ENCODE measurements at regions not wholly inside any gene's neighbourhood (a gene's known extent, or its start where the extent isn't known, plus 50 kb on each side); places are given as distances from the start of the nearest gene placed in this dataset.
"Not testable (repeated sequence)": the region's sequence is repeated elsewhere in the genome, so short reads cannot be mapped to it uniquely, and the experiment has no call there.

- H3K27me3 ChIP-seq (replicated peaks; ENCODE audit: insufficient read depth), result peaks cover 7% of the 10 kb centered on the region
- no peak for TF ChIP-seq CTCF (IDR thresholded peaks at IDR 0.05)
- H3K4me1 ChIP-seq (ENCODE audit: control insufficient read depth in 1 of 2, low read depth in 2 of 2), result peaks cover 9 to 12% of the 10 kb centered on the region in 2 donors
- H3K9me3 ChIP-seq, result no peaks in the 10 kb centered on the region
- ATAC-seq (ENCODE audit: insufficient number of reproducible peaks, low FRiP score, low read depth) (no peak), DNase-seq (ENCODE audit: low spot score) (no peak)
- H3K27ac ChIP-seq, result no peak overlapping the region
- no peaks in the 10 kb centered on the region for H3K36me3 ChIP-seq
- peak overlapping the region; percentile 71 for H3K4me3 ChIP-seq
Measured at GRCh38 chr19:29873801-29874575, 62.2 kb downstream of the CCNE1 start.

GRCh38 chr19:29875931-29876330 is 64.1 kb downstream of the CCNE1 start:
- Histone ChIP-seq H3K4me3 (no peak overlapping the region), H3K27ac (no peak overlapping the region), H3K4me1 (ENCODE audit: control insufficient read depth in 1 of 2, low read depth in 2 of 2) (peaks cover 9 to 12% of the 10 kb centered on the region in 2 donors), H3K27me3 (replicated peaks; ENCODE audit: insufficient read depth) (peaks cover 6% of the 10 kb centered on the region), H3K36me3 (no peaks in the 10 kb centered on the region), H3K9me3 (no peaks in the 10 kb centered on the region)
- no peak for DNase-seq (ENCODE audit: low spot score)
- ATAC-seq (ENCODE audit: insufficient number of reproducible peaks, low FRiP score, low read depth), result no peak
- no peak for TF ChIP-seq CTCF (IDR thresholded peaks at IDR 0.05)

GRCh38 chr19:29876414-29876813 is 64.6 kb downstream of the CCNE1 start:
- Histone ChIP-seq H3K27ac (no peak overlapping the region), H3K4me1 (ENCODE audit: control insufficient read depth in 1 of 2, low read depth in 2 of 2) (peaks cover 9 to 12% of the 10 kb centered on the region in 2 donors), H3K9me3 (no peaks in the 10 kb centered on the region), H3K27me3 (replicated peaks; ENCODE audit: insufficient read depth) (peaks cover 1% of the 10 kb centered on the region), H3K4me3 (no peak overlapping the region), H3K36me3 (no peaks in the 10 kb centered on the region)
- ATAC-seq (ENCODE audit: insufficient number of reproducible peaks, low FRiP score, low read depth) (no peak), DNase-seq (ENCODE audit: low spot score) (no peak)
- TF ChIP-seq CTCF (IDR thresholded peaks at IDR 0.05), result no peak

- H3K4me1 ChIP-seq (ENCODE audit: control insufficient read depth in 1 of 2, low read depth in 2 of 2), result peaks cover 9 to 12% of the 10 kb centered on the region in 2 donors
- H3K4me3 ChIP-seq; ATAC-seq (ENCODE audit: insufficient number of reproducible peaks, low FRiP score, low read depth); H3K27ac ChIP-seq; H3K9me3 ChIP-seq; H3K27me3 ChIP-seq (replicated peaks; ENCODE audit: insufficient read depth); DNase-seq (ENCODE audit: low spot score); H3K36me3 ChIP-seq: not testable (repeated sequence)
Measured at GRCh38 chr19:29876908-29877307, 65.1 kb downstream of the CCNE1 start.

- Histone ChIP-seq H3K27me3 (replicated peaks; ENCODE audit: insufficient read depth) (no peaks in the 10 kb centered on the region), H3K4me3 (no peak overlapping the region), H3K4me1 (ENCODE audit: control insufficient read depth in 1 of 2, low read depth in 2 of 2) (no peaks in the 10 kb centered on the region), H3K36me3 (no peaks in the 10 kb centered on the region), H3K9me3 (no peaks in the 10 kb centered on the region), H3K27ac (no peak overlapping the region)
- DNase-seq (ENCODE audit: low spot score), result no peak
- TF ChIP-seq CTCF (IDR thresholded peaks at IDR 0.05), result no peak
- no peak for ATAC-seq (ENCODE audit: insufficient number of reproducible peaks, low FRiP score, low read depth)
Measured at GRCh38 chr19:29878973-29879654, 62.9 kb upstream of the URI1 start.
